HEK293 (cell line): ENCODE measurements at regions not wholly inside any gene's neighbourhood (a gene's known extent, or its start where the extent isn't known, plus 50 kb on each side); places are given as distances from the start of the nearest gene placed in this dataset.

Experiments used
- TCF7L2 ChIP-seq: IDR thresholded peaks from 2 replicates; pipeline ENCODE4 v1.6.1; 2011; ENCODE audit warnings: low read depth, mild to moderate bottlenecking, inconsistent platforms, low read length, moderate library complexity, borderline replicate concordance
- ZNF302 ChIP-seq: fragments of 450-650 bp; formaldehyde crosslinking; IDR thresholded peaks from 2 replicates; pipeline ENCODE4 v1.5.1; 2016; ENCODE audit warnings: missing biosample characterization, missing genetic modification characterization, low read depth

DNA sequence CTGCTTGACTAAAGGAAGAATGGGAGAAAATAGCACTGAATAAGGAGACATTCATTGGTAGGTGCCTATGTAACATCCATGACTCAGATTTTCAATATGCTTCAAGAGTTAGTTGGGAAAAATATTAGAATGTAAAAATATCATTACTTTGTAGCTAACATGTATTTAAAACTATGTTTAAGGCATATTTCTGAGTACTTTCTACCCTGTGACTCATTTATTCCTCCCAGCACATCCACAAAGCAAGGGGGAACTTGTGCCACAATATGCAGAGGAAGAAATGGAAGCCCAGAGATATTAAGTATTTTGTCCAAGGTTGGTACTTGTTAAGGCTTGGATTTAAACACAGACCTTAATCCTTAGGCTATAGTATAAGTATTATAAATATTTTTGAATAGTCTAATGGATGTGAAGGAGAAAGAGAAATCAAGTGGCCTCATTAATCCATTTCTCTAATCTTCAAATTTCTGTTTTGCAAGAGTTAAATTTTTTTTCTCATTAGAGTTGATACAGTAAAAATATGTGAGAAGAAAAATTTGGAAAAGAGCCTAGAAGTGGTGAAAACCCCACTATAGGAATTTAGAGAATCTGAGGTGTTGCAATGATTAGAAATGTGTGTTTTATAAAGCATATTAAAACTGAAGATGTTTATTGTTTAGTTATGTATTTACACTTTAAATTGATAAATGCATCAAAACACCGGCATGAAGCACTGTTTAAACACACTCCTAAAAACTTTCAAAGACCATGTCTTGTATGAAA lies 149.3 kb upstream of the GYPA start:
- no peak for TF ChIP-seq TCF7L2
- no peak for TF ChIP-seq ZNF302
